ENCODE measurements at regions not wholly inside any gene's neighbourhood (a gene's known extent, or its start where the extent isn't known, plus 50 kb on each side); places are given as distances from the start of the nearest gene placed in this dataset.

- no peak for TF ChIP-seq CTCF (IDR thresholded peaks at IDR 0.05)
- TF ChIP-seq POLR2A (IDR thresholded peaks at IDR 0.05): no peak
These were observed 137.1 kb downstream of the ARSF start for GRCh38 chrX:3178329-3178728.

All from right lobe of liver (tissue), 4 donors.